ENCODE measurements at regions not wholly inside any gene's neighbourhood (a gene's known extent, or its start where the extent isn't known, plus 50 kb on each side); places are given as distances from the start of the nearest gene placed in this dataset.

GRCh38 chr4:62360156-62360545, 1160.0 kb downstream of the ADGRL3 start:
- no peaks in the 10 kb centered on the region for H4K20me1 ChIP-seq (ENCODE audit: insufficient read depth)
- DNase-seq = no peak

More at GRCh38 chr4:62360156-62360545, 1160.0 kb downstream of the ADGRL3 start:
- H3K9me3 ChIP-seq = no peaks in the 10 kb centered on the region
- H3K9me2 ChIP-seq = no peaks in the 10 kb centered on the region
- no peak overlapping the region for H3K9ac ChIP-seq
- H3K4me1 ChIP-seq (ENCODE audit: control insufficient read depth in 1 of 2, insufficient read depth in 2 of 2, low read depth in 1 of 2, low read length in 1 of 2) = no peaks in the 10 kb centered on the region
- POLR2A ChIA-PET = interaction anchor here (0.7 kb wide), 1 partner anchor 1544 kb away, joined by 3 read pairs; no protein-coding TSS in a partner anchor
- no peak overlapping the region for H3K27ac ChIP-seq (ENCODE audit: low read depth in 2 of 2, low read length in 1 of 2)
- no peaks in the 10 kb centered on the region for H3K27me3 ChIP-seq (ENCODE audit: insufficient read depth)
- TF ChIP-seq TEAD4 (IDR thresholded peaks at IDR 0.05; ENCODE audit: borderline replicate concordance, insufficient read depth) = no peak
- TF ChIP-seq GATA2 (CRISPR knock-in tag; IDR thresholded peaks at IDR 0.05) = no peak
- no peak for TF ChIP-seq FOSL2 (IDR thresholded peaks at IDR 0.05; ENCODE audit: borderline replicate concordance, low read depth)
- TF ChIP-seq TAF1 (IDR thresholded peaks at IDR 0.05; ENCODE audit: borderline replicate concordance, low read depth, low read length) = no peak
- TF ChIP-seq USF1 (IDR thresholded peaks at IDR 0.05; ENCODE audit: borderline replicate concordance, low read depth) = no peak
- TF ChIP-seq TCF12 (IDR thresholded peaks at IDR 0.05) = no peak
- no peak for TF ChIP-seq NFIC (IDR thresholded peaks at IDR 0.05; ENCODE audit: borderline replicate concordance)
- no peak for TF ChIP-seq JUND (IDR thresholded peaks at IDR 0.05)
- no peak for TF ChIP-seq PBX3 (IDR thresholded peaks at IDR 0.05)
- TF ChIP-seq YY1 (IDR thresholded peaks at IDR 0.05; ENCODE audit: low read depth) = no peak
- TF ChIP-seq USF2 (IDR thresholded peaks at IDR 0.05; ENCODE audit: borderline replicate concordance, low read depth, low read length) = no peak
- no peak for TF ChIP-seq MEF2A (IDR thresholded peaks at IDR 0.05; ENCODE audit: borderline replicate concordance, low read depth)
- no peak for TF ChIP-seq FOXM1 (IDR thresholded peaks at IDR 0.05; ENCODE audit: low read depth)
- no peak for TF ChIP-seq FOXJ3 (CRISPR knock-in tag; IDR thresholded peaks at IDR 0.05)
- TF ChIP-seq SIN3A (IDR thresholded peaks at IDR 0.05; ENCODE audit: borderline replicate concordance, low read depth, low read length) = no peak
- TF ChIP-seq IRF3 (IDR thresholded peaks at IDR 0.05; ENCODE audit: low read depth, low read length) = no peak
- TF ChIP-seq MAX (IDR thresholded peaks at IDR 0.05; ENCODE audit: low read depth) = no peak
- no peak for TF ChIP-seq NRF1 (IDR thresholded peaks at IDR 0.05; ENCODE audit: low read depth, low read length)
- H3F3A ChIP-seq (replicated peaks; ENCODE audit: insufficient read depth) = no peaks in the 10 kb centered on the region
- no peak overlapping the region for H3K4me3 ChIP-seq (ENCODE audit: low read depth in 2 of 2, low read length in 1 of 2)
- WGBS (ENCODE audit: low lambda C conversion rate) = 20% methylated on average over 1 of the region's 1 CpG
- no peak overlapping the region for H2AFZ ChIP-seq (ENCODE audit: low read depth)
- no peak overlapping the region for H3K4me2 ChIP-seq
- CTCF ChIA-PET = no interaction called here
- no peaks in the 10 kb centered on the region for H3K36me3 ChIP-seq (replicated peaks in 1 of 2; ENCODE audit: control insufficient read depth in 1 of 2, insufficient read depth in 2 of 2, low read length in 1 of 2)
- H3K79me2 ChIP-seq (ENCODE audit: insufficient read depth) = no peaks in the 10 kb centered on the region
